ENCODE measurements at regions not wholly inside any gene's neighbourhood (a gene's known extent, or its start where the extent isn't known, plus 50 kb on each side); places are given as distances from the start of the nearest gene placed in this dataset.

DNA sequence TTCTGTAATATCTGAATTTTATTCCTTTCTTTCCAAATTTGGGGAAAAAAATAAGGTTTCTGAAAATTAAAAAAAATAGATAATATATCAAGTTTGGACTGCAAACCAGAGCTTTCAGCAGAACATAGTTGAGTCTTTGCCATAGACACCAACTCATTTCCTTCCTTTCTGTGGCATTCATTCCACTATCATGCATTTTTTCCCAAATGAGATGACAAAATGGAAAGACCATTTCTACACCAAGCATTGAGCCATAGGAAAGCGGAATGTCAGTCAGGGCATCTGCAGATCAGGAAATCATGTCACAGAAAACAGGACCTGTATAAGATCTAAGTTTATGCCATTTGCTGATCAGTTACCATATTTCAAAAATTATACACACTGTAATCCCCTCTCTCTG, 333.3 kb upstream of the THBS1 start:
- ChIA-PET POLR2A (ENCODE audit: partially characterized antibody) (interaction anchor here (0.6 to 1.3 kb wide), 2 partner anchors 36 to 332 kb away, joined by 3 to 4 read pairs; no protein-coding TSS in a partner anchor), CTCF (ENCODE audit: partially characterized antibody) (no interaction called here)
- Histone ChIP-seq H3K23me2 (ENCODE audit: low read depth, low read length) (no peaks in the 10 kb centered on the region), H3K4ac (replicated peaks; ENCODE audit: insufficient read length, low read depth, low read length) (no peak overlapping the region), H2BK12ac (ENCODE audit: low read depth, low read length) (no peak overlapping the region), H3K14ac (ENCODE audit: insufficient read length) (no peak overlapping the region), H3K18ac (ENCODE audit: extremely low read depth, low read length) (no peak overlapping the region), H3K4me3 (ENCODE audit: extremely low read depth in 1 of 4, insufficient read depth in 2 of 4, low read depth in 3 of 4, low read length in 4 of 4) (no peak overlapping the region), H2BK20ac (ENCODE audit: low read length) (no peak overlapping the region), H3K4me2 (ENCODE audit: insufficient read depth in 1 of 2, low read depth in 2 of 2, low read length in 2 of 2) (no peak overlapping the region), H3K27ac (ENCODE audit: low read depth, low read length) (no peak overlapping the region), H3K9me3 (ENCODE audit: insufficient read depth in 2 of 2, low read depth in 1 of 2, low read length in 1 of 2) (no peaks in the 10 kb centered on the region), H3K4me1 (replicated peaks in 1 of 4; ENCODE audit: control insufficient read depth in 3 of 4, insufficient read depth in 4 of 4, low read length in 3 of 4) (no peaks in the 10 kb centered on the region), H3K23ac (ENCODE audit: insufficient read length) (no peak overlapping the region), H3K79me1 (ENCODE audit: low read depth, low read length) (no peaks in the 10 kb centered on the region), H4K91ac (replicated peaks; ENCODE audit: insufficient read length, low read length) (no peak overlapping the region), H3K79me2 (ENCODE audit: control insufficient read depth in 1 of 2, insufficient read depth in 2 of 2, low read length in 2 of 2) (no peaks in the 10 kb centered on the region), H3K9ac (replicated peaks in 1 of 4; ENCODE audit: extremely low read depth in 1 of 4, low read depth in 3 of 4, low read length in 3 of 4) (no peak overlapping the region), H2BK5ac (ENCODE audit: low read depth, low read length) (no peak overlapping the region), H2BK15ac (ENCODE audit: low read length) (no peak overlapping the region), H3K27me3 (replicated peaks in 1 of 4; ENCODE audit: control insufficient read depth in 3 of 4, extremely low read depth in 1 of 4, insufficient read depth in 3 of 4, low read length in 3 of 4) (no peaks in the 10 kb centered on the region), H4K8ac (ENCODE audit: extremely low read depth, insufficient read depth, low read length) (no peak overlapping the region), H2BK120ac (replicated peaks; ENCODE audit: low read depth, low read length) (no peak overlapping the region), H4K5ac (ENCODE audit: insufficient read length, low read depth, low read length) (no peak overlapping the region), H3K56ac (replicated peaks; ENCODE audit: insufficient read length, low read depth, low read length) (no peak overlapping the region), H3K36me3 (ENCODE audit: control insufficient read depth in 2 of 4, insufficient read depth in 4 of 4, low read length in 3 of 4) (no peaks in the 10 kb centered on the region), H2AK5ac (ENCODE audit: low read depth, low read length) (no peak overlapping the region), H4K20me1 (replicated peaks in 1 of 2; ENCODE audit: control insufficient read depth in 1 of 2, insufficient read depth in 2 of 2, low read length in 2 of 2) (no peaks in the 10 kb centered on the region), H2AFZ (ENCODE audit: low read length) (no peak overlapping the region)
- FAIRE-seq (no peak), DNase-seq (ENCODE audit: low read depth in 1 of 2, low spot score in 2 of 2) (no peak)
- 91% methylated on average over 1 of the region's 1 CpG; no CpG with 5 or more reads in 1 of the 2 experiments for WGBS, 2 experiments (ENCODE audit: extremely low coverage in 1 of 2, insufficient coverage in 1 of 2, insufficient read length in 1 of 2, insufficient replicate concordance in 2 of 2, low coverage in 1 of 2, low lambda C conversion rate in 2 of 2, missing lambda C conversion rate in 1 of 2)
- TF ChIP-seq PHF8 (conservative IDR thresholded peaks at IDR 0.05; ENCODE audit: low read depth, low read length) (no peak), CTBP2 (IDR thresholded peaks at IDR 0.05; ENCODE audit: borderline replicate concordance, insufficient read depth, insufficient read length, low read length) (no peak)
- TF ChIP-seq, protein P1, sequence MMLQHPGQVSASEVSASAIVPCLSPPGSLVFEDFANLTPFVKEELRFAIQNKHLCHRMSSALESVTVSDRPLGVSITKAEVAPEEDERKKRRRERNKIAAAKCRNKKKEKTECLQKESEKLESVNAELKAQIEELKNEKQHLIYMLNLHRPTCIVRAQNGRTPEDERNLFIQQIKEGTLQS (IDR thresholded peaks at IDR 0.05; ENCODE audit: insufficient read depth, low read depth, low read length): no peak
